Astrocyte of the hippocampus (primary cell): ENCODE measurements at regions not wholly inside any gene's neighbourhood (a gene's known extent, or its start where the extent isn't known, plus 50 kb on each side); places are given as distances from the start of the nearest gene placed in this dataset.

ENCODE experiments used
- DNase-seq: peaks from one replicate; pipeline ENCODE4 v3.0.0; 2011; ENCODE audit warnings: low read depth, low spot score

DNA sequence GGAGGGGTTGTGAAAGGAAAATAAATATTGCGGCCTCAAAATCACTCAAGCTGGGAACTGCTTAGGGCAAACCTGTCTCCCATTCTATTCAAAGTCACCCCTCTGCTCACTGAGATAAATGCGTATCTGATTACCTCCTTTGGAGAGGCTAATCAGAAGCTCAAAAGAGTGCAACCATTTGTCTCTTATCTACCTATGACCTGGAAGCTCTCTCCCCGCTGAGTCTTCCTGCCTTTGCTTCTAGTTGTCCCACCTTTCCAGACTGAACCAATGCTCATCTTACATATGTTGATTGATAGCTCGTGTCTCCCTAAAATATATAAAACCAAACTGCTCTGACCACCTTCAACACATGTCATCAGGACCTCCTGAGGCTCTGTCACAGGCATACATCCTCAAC is 91.6 kb upstream of the CAMK1G start:
- no peak for DNase-seq

DNA sequence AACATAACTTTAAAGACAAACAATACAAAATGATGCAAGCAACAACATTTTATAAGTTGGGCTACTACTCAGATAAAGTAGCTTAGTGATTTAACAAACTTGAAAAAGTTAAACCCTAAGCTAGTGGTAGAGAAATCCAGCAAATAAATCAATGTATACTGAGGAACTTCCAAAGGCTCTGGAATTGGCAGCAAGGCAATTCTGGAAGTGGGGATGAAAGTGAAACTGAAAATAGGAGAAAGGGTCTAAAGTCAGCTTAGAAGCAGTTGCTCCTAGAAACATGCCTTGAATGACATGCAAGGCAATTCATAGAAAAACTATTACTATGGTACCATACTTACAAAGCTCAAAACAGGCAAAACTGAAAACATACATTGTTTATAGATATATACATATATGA is 90.0 kb upstream of the CAMK1G start:
- DNase-seq, result no peak

- DNase-seq, result no peak
Observed at GRCh38 chr1:209497729-209498128, 85.8 kb upstream of the CAMK1G start.

GRCh38 chr1:209500993-209501392 is 82.5 kb upstream of the CAMK1G start:
- DNase-seq, result no peak

- no peak for DNase-seq
Observed at GRCh38 chr1:209503196-209503595, 80.3 kb upstream of the CAMK1G start.

GRCh38 chr1:209504571-209504970 is 78.9 kb upstream of the CAMK1G start:
- DNase-seq, result no peak

DNA sequence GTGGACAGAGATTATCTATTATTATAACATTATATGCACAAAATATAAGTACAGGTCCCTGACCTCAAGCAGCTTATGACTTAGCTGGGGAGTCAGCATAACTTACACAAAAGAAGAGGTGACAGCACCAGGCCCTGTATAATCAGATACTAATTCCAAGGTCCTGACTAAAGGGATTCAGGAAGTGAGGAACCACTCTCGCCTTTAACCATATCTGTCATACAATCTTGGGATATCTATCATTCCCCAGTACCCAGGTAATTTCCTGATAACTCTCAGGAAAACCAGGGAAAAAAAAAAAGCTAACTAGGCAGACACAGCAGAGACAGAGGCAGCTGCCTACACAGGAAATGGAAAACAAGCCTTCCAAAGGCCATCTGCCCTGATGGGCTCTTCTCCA is 78.5 kb upstream of the CAMK1G start:
- peak; percentile 33 for DNase-seq

DNA sequence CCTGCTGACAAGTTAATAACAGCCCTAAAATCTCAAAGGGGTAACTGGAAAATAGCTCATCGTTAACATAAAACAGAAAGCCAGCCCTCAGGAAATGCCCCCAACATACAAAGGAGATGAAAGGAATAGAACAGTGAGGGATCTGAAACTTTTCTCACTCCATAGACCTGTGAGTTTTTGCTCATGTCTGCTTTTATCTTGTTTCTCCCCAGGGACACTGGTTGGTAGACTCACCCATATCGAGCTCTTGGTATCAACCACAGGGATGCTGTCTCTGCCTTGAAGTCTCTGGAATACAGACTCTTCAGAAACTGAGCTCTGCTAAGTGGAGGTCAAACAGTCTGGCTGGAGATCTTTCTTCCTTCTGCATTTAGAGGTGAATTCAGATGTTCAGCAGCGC is 77.4 kb upstream of the CAMK1G start:
- no peak for DNase-seq

DNA sequence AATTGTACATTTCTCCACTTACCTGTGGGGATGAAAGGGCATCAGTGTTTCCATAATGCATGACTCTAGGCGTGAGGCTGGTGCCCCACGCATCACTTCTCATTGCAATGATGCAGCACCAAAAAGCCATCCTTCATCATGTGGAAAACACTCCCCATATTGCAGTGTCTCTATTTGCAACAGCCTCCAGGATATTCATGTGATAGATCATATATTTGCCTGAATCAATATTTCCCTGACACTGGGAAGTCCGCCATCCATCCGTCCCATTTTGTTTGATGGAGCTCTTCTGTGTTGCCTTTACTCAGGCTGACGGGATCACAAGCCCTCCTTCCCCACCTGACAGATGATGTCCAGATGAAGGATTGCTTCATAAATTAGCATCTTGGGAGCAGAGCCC is 74.5 kb upstream of the CAMK1G start:
- DNase-seq, result no peak

GRCh38 chr1:209510063-209510462 is 73.5 kb upstream of the CAMK1G start:
- no peak for DNase-seq

GRCh38 chr1:209511169-209511568 is 72.3 kb upstream of the CAMK1G start:
- DNase-seq, result peak; percentile 23

- DNase-seq, result no peak
Observed at GRCh38 chr1:209512821-209513220, 70.7 kb upstream of the CAMK1G start.

- DNase-seq, result peak; percentile 16
Observed at GRCh38 chr1:209513226-209513625, 70.3 kb upstream of the CAMK1G start.

DNA sequence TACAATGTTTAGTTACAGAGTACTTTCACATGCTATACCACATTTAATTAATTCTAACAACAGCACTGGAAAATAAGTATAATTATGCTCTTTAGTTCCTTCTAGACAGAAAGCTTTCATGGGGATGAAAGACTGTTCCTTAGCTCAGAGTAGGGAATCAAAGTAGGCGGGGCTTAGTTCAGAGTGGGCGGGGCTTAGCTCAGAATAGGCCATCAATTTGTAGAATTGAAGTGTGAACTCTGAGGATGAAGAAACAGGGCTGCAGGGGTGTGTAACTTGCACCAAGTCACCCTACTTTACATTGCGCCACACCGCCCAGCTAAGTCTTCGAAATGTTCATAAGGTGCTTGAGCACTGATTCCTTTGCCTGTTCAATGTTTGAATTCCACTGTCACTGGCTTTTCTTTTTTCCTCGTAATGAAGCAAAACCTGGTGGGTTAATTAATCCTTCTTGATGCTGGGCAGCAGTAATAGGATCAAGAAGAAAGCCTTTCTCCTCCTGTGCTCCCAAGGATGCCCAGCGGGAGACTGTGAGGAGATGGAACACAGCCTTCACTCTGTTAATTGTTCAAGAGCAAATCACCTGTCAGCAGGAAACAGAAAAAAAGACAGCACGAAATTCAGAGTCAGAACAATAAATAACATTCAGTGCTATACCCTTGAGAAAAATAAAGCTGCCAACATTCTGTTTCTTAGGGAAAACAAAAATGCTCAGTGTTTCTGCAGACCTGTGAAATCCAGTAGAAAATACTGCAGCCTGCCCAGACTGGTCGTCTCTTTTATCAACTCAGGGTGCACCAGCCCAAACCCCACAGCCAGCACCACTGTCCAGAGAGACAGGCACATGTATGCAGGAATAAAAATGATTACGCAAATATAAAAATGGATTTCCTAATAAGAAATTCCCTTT is 66.5 kb upstream of the CAMK1G start:
- DNase-seq, result no peak

DNA sequence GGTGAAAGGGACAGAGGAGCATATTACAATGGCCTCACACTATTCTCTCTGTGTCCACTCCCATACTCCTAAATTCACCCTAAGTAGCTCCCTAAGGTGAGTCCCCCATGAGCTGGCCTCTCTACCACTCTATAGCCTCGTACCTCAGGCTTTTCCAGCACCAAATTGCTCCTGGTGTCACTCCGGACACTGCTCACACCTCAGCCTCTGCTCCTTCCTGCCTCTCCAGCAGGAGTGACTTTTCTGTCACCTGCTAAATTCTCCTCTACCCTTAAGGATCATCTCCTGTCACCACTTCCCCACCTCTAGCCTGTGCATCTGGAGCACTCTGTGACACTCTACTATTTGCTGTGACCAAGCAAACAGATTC is 65.8 kb upstream of the CAMK1G start:
- no peak for DNase-seq

- DNase-seq, result no peak
Observed at GRCh38 chr1:209519786-209520185, 63.7 kb upstream of the CAMK1G start.

GRCh38 chr1:209522826-209523225 is 60.7 kb upstream of the CAMK1G start:
- no peak for DNase-seq

DNA sequence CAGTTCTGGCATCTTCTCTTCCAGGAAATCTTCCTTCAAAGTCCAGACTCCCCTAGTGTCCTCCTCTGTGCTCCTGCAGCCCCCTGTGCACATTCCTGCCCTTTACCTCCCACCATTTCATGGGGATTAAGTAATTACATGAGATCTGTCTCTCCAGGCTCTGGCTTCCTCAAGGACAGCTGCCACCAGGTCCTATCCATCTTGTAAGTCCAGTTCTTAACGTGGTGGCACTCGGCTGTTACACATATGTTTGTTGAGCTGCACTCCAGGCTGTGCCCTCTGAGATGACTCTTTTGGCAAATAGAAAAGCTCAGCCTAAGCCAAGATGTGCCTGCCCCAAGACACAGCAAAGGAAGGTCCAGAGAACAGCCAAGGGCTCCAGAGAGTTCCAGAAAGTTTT is 57.4 kb upstream of the CAMK1G start:
- DNase-seq, result no peak

GRCh38 chr1:209527372-209527771 is 56.1 kb upstream of the CAMK1G start:
- DNase-seq, result peak; percentile 23

- peak; percentile 13 for DNase-seq
Observed at GRCh38 chr1:209527993-209528717, 55.4 kb upstream of the CAMK1G start.

DNA sequence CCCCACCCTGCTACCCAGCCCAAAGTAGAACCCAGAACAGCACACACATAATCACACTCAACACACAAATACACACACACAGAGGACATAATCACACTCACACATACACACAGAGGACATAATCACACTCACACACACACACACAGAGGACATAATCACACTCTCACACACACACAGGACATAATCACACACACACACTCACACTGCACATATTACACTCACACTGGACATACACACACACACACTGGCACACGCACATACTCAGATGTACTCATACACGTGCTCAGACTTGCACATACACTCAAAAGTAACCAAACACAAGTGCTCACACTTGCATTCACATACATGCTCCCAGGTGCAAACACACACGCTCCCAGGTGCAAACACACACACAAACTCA is 54.3 kb upstream of the CAMK1G start:
- DNase-seq, result no peak

GRCh38 chr1:209531006-209531405 is 52.5 kb upstream of the CAMK1G start:
- no peak for DNase-seq

- no peak for DNase-seq
Observed at GRCh38 chr1:209531549-209531948, 52.0 kb upstream of the CAMK1G start.
